AG09309 (cell line): ENCODE measurements at regions not wholly inside any gene's neighbourhood (a gene's known extent, or its start where the extent isn't known, plus 50 kb on each side); places are given as distances from the start of the nearest gene placed in this dataset.

Source experiments
- DNase-seq: peaks from one replicate; pipeline ENCODE4 v3.0.0-alpha.2; 2010; ENCODE audit warnings: low read depth
- H3K4me3 ChIP-seq: 2 replicates; pipeline ENCODE4 v1.5.1; 2011; ENCODE audit warnings: mild to moderate bottlenecking, low read depth, low read length, moderate library complexity; ENCODE audit not compliant: control insufficient read depth
- TF ChIP-seq, protein P1 (sequence below): IDR thresholded peaks from 2 replicates; pipeline ENCODE4 v1.5.1; 2011; ENCODE audit warnings: mild to moderate bottlenecking, low read depth, low read length, inconsistent platforms; ENCODE audit not compliant: insufficient read depth, control insufficient read depth; ENCODE audit errors: missing control alignments

DNA sequence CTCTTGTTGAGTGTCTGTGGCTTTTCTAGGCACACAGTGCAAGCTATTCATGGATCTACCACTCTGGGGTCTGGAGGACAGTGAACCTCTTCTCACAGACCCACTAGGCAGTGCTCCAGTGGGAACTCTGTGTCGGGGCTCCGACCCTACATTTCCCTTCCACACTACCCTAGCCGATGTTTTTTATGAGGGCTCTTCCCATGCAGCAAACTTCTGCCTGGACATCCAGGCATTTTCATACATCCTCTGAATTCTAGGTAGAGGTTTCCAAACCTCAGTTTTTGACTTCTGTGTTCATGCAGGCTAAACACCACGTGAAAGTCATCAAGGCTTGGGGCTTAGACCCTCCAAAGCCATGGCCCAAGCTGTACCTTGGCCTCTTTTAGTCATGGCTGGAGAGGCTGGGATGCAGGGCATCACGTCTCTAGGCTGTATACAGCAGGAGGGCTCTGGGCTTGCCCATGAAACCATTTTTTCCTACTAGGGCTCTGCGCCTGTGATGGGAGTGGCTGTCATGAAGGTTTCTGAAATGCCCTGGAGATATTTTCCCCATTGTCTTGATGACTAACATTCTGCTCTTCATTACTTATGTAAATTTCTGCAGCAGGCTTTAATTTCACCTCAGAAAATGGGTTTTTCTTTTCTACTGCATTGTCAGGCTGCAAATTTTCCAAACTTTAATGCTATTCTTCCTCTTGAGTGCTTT is 249.8 kb upstream of the CPEB2 start:
- TF ChIP-seq, protein P1, sequence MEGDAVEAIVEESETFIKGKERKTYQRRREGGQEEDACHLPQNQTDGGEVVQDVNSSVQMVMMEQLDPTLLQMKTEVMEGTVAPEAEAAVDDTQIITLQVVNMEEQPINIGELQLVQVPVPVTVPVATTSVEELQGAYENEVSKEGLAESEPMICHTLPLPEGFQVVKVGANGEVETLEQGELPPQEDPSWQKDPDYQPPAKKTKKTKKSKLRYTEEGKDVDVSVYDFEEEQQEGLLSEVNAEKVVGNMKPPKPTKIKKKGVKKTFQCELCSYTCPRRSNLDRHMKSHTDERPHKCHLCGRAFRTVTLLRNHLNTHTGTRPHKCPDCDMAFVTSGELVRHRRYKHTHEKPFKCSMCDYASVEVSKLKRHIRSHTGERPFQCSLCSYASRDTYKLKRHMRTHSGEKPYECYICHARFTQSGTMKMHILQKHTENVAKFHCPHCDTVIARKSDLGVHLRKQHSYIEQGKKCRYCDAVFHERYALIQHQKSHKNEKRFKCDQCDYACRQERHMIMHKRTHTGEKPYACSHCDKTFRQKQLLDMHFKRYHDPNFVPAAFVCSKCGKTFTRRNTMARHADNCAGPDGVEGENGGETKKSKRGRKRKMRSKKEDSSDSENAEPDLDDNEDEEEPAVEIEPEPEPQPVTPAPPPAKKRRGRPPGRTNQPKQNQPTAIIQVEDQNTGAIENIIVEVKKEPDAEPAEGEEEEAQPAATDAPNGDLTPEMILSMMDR: no peak
- H3K4me3 ChIP-seq: no peak overlapping the region
- DNase-seq: no peak

DNA sequence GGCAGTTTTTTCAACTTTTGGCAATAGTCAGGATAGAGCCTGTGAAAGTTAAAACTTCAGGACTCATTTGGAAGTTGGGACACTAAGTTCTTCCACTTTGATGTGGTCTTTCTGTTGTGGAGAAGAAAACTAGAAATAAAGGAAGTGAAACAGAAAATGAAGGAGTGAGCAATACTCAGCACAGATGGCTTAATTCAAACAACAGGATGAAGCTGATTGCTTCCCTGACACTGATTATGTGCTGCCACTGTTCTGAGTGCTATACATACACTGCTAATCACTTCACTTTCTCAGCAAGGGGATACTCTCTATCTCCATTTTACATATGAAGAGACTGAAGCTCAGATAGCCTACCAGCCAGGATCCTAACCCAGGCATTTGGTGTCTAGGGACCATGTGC is 235.1 kb upstream of the CPEB2 start:
- DNase-seq: no peak
- no peak overlapping the region for H3K4me3 ChIP-seq

DNA sequence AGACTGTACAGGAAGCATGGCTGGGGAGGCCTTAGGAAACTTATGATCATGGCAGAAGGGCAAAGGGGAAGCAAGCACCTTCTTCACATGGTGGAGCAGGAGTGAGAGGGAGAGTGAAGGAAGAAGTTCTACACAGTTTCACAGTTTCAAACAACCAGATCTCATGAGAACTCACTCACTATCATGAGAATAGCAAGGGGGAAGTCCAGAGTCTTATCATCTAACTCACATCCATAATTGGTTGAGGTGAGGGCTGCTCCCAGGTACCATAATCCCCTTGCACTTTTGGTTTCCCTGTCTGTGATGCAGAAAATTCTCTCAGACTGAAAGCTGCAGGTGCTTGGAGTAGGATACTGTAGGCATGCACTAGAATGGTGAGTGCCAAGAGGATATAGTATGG is 233.8 kb upstream of the CPEB2 start:
- H3K4me3 ChIP-seq: no peak overlapping the region
- DNase-seq: no peak
- TF ChIP-seq, protein P1: no peak

More for the DNA sequence above, 235.1 kb upstream of the CPEB2 start:
- TF ChIP-seq, protein P1: no peak

DNA sequence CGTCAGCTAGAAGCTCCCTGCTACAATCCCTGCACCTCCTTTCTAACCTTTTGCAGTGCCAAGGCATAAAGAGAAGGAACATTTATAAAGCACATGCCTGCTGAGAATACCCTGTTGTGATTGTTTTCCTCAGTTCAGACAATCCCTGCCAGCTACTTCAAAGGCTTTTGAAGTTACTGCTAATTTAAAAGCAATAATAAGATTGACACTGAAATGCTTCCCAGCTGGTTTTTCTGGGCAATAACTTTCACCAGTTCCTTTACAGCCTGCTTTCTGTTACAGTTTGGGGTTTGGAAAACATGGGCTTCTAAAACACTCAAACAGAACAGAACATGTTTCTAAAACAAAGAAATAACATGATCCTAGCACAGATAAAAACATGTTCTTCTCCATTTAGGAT is 232.3 kb upstream of the CPEB2 start:
- H3K4me3 ChIP-seq: no peak overlapping the region
- DNase-seq: no peak
- TF ChIP-seq, protein P1: no peak

DNA sequence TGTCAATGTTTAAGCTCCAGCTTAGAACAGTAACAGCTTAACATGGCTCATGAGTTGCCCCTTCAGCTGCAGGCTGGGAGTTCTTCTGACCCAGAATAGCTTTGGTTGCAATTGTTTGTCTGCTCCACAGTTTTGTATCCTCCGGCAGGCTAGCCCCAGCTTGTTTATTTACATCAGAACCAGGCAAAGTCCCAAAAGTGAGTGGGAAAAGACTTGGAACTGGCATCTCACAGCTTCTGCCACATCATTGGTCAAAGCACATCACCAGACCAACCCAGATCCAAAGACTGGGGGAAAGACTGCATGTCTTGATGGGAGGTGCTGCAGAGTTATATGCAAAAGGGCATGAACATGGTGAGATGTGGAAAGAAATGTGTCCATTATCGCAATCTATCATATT is 231.2 kb upstream of the CPEB2 start:
- TF ChIP-seq, protein P1: no peak
- DNase-seq: no peak
- no peak overlapping the region for H3K4me3 ChIP-seq

DNA sequence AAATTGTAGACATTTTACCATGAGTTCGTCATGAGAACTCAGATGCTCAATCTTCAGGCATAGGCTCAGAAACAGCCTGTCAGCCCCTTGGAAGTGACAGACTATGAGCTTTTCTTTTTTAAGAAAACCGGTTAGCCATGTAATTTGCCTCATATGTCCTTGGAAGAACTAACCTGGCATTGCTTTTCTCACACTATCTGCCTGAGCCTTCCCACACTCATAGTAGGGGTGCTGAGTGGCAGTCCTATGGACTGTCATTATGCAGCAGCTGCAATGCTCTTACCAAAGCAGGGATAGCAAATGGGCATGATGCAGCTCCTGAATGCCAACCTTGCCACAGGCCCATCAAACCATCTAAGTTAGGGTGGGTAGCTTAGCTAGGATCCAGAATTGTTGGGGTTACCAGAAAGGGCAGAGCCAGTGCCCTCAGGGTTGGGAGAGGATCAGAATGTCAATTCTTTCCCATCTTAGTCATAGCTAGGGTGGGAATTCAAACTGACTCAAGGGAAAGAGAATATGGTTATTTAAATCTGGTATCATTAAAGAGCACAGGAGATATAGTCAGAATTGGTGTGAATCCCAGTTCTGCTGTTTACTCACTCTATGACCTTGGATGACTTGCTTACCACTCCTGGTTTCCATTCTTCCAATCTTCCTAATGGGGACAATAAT is 230.6 kb upstream of the CPEB2 start:
- TF ChIP-seq, protein P1: no peak
- no peak overlapping the region for H3K4me3 ChIP-seq
- no peak for DNase-seq
